OCI-LY7 (cell line): ENCODE measurements at regions not wholly inside any gene's neighbourhood (a gene's known extent, or its start where the extent isn't known, plus 50 kb on each side); places are given as distances from the start of the nearest gene placed in this dataset.

Experiments
- BruUV-seq: library from RNA; stranded (reverse); fragments of 400-500 nt; replicated peaks from 2 replicates; lab custom pipeline; 2021; lab: Mats Ljungman, UMichigan
- CTCF ChIA-PET: fragments of 300-600 bp; sonication (Branson Sonifier 250); formaldehyde crosslinking; loops from one replicate; lab custom pipeline; 2022; ENCODE audit warnings: antibody characterized with exemption; ENCODE audit not compliant: unreplicated experiment; lab: Charles Lee
- POLR2A ChIA-PET: fragments of 300-600 bp; sonication (Branson Sonifier 250); formaldehyde crosslinking; loops from one replicate; lab custom pipeline; 2022; ENCODE audit warnings: antibody characterized with exemption; lab: Charles Lee
- DNase-seq: peaks from one replicate; pipeline ENCODE4 v3.0.0-alpha.2; 2015; ENCODE audit warnings: low spot score
- H2AFZ ChIP-seq: fragments of 200-600 bp; sonication (generic), shearing (Covaris generic); 2 replicates; pipeline ENCODE4 v1.6.1; 2014; ENCODE audit warnings: mild to moderate bottlenecking, antibody characterized with exemption, low read length, moderate library complexity
- H3K27ac ChIP-seq: fragments of 200-600 bp; sonication (generic); 2 replicates; pipeline ENCODE4 v1.5.1; 2014; ENCODE audit warnings: mixed run types, low read depth, mild to moderate bottlenecking, moderate library complexity, low read length, inconsistent platforms; ENCODE audit not compliant: poor library complexity, severe bottlenecking
- H3K36me3 ChIP-seq: fragments of 200-600 bp; sonication (generic); 2 replicates; pipeline ENCODE4 v1.6.1; 2014; ENCODE audit warnings: mild to moderate bottlenecking, antibody characterized with exemption, low read length, moderate library complexity, mixed read lengths; ENCODE audit not compliant: insufficient read depth
- H3K4me1 ChIP-seq: fragments of 200-600 bp; sonication (generic); 2 replicates; pipeline ENCODE4 v1.5.1; 2014; ENCODE audit warnings: mild to moderate bottlenecking, low read length; ENCODE audit not compliant: insufficient read depth, poor library complexity, severe bottlenecking
- H3K4me2 ChIP-seq: fragments of 200-600 bp; sonication (generic); 2 replicates; pipeline ENCODE4 v1.6.1; 2014; ENCODE audit warnings: mild to moderate bottlenecking, low read length
- H3K4me3 ChIP-seq: fragments of 200-600 bp; sonication (generic); 2 replicates; pipeline ENCODE4 v1.5.1; 2014; ENCODE audit warnings: mild to moderate bottlenecking, low read depth, low read length; ENCODE audit not compliant: poor library complexity, severe bottlenecking
- H3K79me2 ChIP-seq: fragments of 200-600 bp; sonication (generic); 2 replicates; pipeline ENCODE4 v1.6.1; 2016; ENCODE audit warnings: low read depth, mild to moderate bottlenecking, low read length, moderate library complexity, mixed read lengths; ENCODE audit not compliant: insufficient read depth
- H3K9me2 ChIP-seq: fragments of 200-600 bp; sonication (generic); 2 replicates; pipeline ENCODE4 v1.6.1; 2016; ENCODE audit warnings: mild to moderate bottlenecking, low read length, mixed read lengths; ENCODE audit not compliant: insufficient read depth
- H3K9me3 ChIP-seq: fragments of 200-600 bp; sonication (generic); 2 replicates; pipeline ENCODE4 v1.6.1; 2014; ENCODE audit warnings: mild to moderate bottlenecking, mixed run types, low read length, mixed read lengths
- H4K20me1 ChIP-seq: fragments of 200-600 bp; sonication (generic); 2 replicates; pipeline ENCODE4 v1.6.1; 2014; ENCODE audit warnings: mild to moderate bottlenecking, antibody characterized with exemption, low read length, moderate library complexity, mixed read lengths; ENCODE audit not compliant: insufficient read depth
- CTCF ChIP-seq: fragments of 200-600 bp; sonication (generic); conservative IDR thresholded peaks from 2 replicates; pipeline ENCODE4 v1.5.1; 2014; ENCODE audit warnings: mild to moderate bottlenecking, antibody characterized with exemption, low read length, moderate library complexity, mixed read lengths
- EZH2phosphoT487 ChIP-seq: fragments of 200-600 bp; sonication (generic); IDR thresholded peaks from 2 replicates; pipeline ENCODE4 v1.6.1; 2018; ENCODE audit warnings: low read depth, borderline replicate concordance, mild to moderate bottlenecking, mixed run types, antibody characterized with exemption, low read length, moderate library complexity, mixed read lengths
- intact Hi-C: fragments of 100-400 bp; cut with micrococcal nuclease; formaldehyde crosslinking; loops from one replicate; pipeline ENCODE4 v1.10.0; 2022; ENCODE audit not compliant: unreplicated experiment

GRCh38 chr10:128817636-128818035 is 649.4 kb upstream of the MGMT start:
- Histone ChIP-seq H3K9me2 (no peaks in the 10 kb centered on the region), H3K4me3 (no peak overlapping the region), H4K20me1 (no peaks in the 10 kb centered on the region), H2AFZ (no peak overlapping the region), H3K4me2 (no peak overlapping the region), H3K79me2 (no peaks in the 10 kb centered on the region), H3K27ac (no peak overlapping the region), H3K36me3 (no peaks in the 10 kb centered on the region), H3K4me1 (no peaks in the 10 kb centered on the region), H3K9me3 (no peaks in the 10 kb centered on the region)
- no peak for TF ChIP-seq CTCF
- TF ChIP-seq EZH2phosphoT487 = no peak
- intact Hi-C loops = no loop called here
- CTCF ChIA-PET = no interaction called here
- no peak for DNase-seq
- no TSS peak for BruUV-seq
- POLR2A ChIA-PET = no interaction called here

- no TSS peak for BruUV-seq
- H3K9me2 ChIP-seq = no peaks in the 10 kb centered on the region
- intact Hi-C loops = no loop called here
- no peaks in the 10 kb centered on the region for H3K9me3 ChIP-seq
- H3K79me2 ChIP-seq = no peaks in the 10 kb centered on the region
- H3K4me1 ChIP-seq = no peaks in the 10 kb centered on the region
- no peak for DNase-seq
- no peak overlapping the region for H3K27ac ChIP-seq
- no peak overlapping the region for H3K4me2 ChIP-seq
- no peaks in the 10 kb centered on the region for H3K36me3 ChIP-seq
- TF ChIP-seq EZH2phosphoT487 (no peak), CTCF (no peak)
- H3K4me3 ChIP-seq = no peak overlapping the region
- H2AFZ ChIP-seq = no peak overlapping the region
- ChIA-PET POLR2A (no interaction called here), CTCF (no interaction called here)
- H4K20me1 ChIP-seq = no peaks in the 10 kb centered on the region
Observed at GRCh38 chr10:128820663-128821062, 646.4 kb upstream of the MGMT start.

- TF ChIP-seq EZH2phosphoT487 (no peak), CTCF (no peak)
- intact Hi-C loops = no loop called here
- H4K20me1 ChIP-seq = no peaks in the 10 kb centered on the region
Observed at GRCh38 chr10:128823201-128823600, 643.8 kb upstream of the MGMT start.

More at GRCh38 chr10:128823201-128823600, 643.8 kb upstream of the MGMT start:
- H3K4me3 ChIP-seq = no peak overlapping the region
- H3K4me1 ChIP-seq = no peaks in the 10 kb centered on the region
- no peaks in the 10 kb centered on the region for H3K79me2 ChIP-seq
- no peak for DNase-seq
- no peak overlapping the region for H3K4me2 ChIP-seq
- no peaks in the 10 kb centered on the region for H3K36me3 ChIP-seq
- H3K9me2 ChIP-seq = no peaks in the 10 kb centered on the region
- ChIA-PET POLR2A (no interaction called here), CTCF (no interaction called here)
- no peak overlapping the region for H3K27ac ChIP-seq
- no TSS peak for BruUV-seq
- no peak overlapping the region for H2AFZ ChIP-seq
- H3K9me3 ChIP-seq = no peaks in the 10 kb centered on the region
